Kidney (tissue), 13 donors: ENCODE measurements at regions not wholly inside any gene's neighbourhood (a gene's known extent, or its start where the extent isn't known, plus 50 kb on each side); places are given as distances from the start of the nearest gene placed in this dataset.

Experiments used
- DNase-seq, 5 donors: peaks; one replicate each; pipeline ENCODE4 v3.0.0-alpha.2; 2013 to 2020
- FAIRE-seq: peaks from 2 replicates; lab custom pipeline; 2012; peaks lifted over from hg19 to GRCh38; lab: Jason Lieb, UNC
- H3K27ac ChIP-seq, 2 donors: one replicate each; pipeline ENCODE4 v1.7.0; 2013; ENCODE audit warnings: low read depth in 2 of 2, low read length in 2 of 2, inconsistent platforms in 1 of 2
- H3K27me3 ChIP-seq: one replicate; pipeline ENCODE4 v1.7.1; 2013; ENCODE audit warnings: low read length, inconsistent platforms; ENCODE audit not compliant: control insufficient read depth, insufficient read depth
- H3K36me3 ChIP-seq, 3 donors: one replicate each; pipeline versions ENCODE4 v1.7.0 to v1.7.1; 2013; ENCODE audit warnings: low read length in 3 of 3, control low read depth in 1 of 3, inconsistent platforms in 1 of 3; ENCODE audit not compliant: insufficient read depth in 3 of 3, control insufficient read depth in 2 of 3
- H3K4me1 ChIP-seq, 3 donors: one replicate each; pipeline versions ENCODE4 v1.7.0 to v1.7.1; 2013; ENCODE audit warnings: low read length in 3 of 3, inconsistent platforms in 1 of 3, low read depth in 1 of 3; ENCODE audit not compliant: control insufficient read depth in 2 of 3, insufficient read depth in 2 of 3
- H3K4me3 ChIP-seq, 3 donors: one replicate each; pipeline versions ENCODE4 v1.7.0 to v1.8.1; 2013; ENCODE audit warnings: low read length in 3 of 3, control low read depth in 1 of 3, inconsistent platforms in 1 of 3
- H3K9ac ChIP-seq, 3 donors: one replicate each; pipeline versions ENCODE4 v1.7.0 to v1.7.1; 2013; ENCODE audit warnings: low read length in 3 of 3, control low read depth in 1 of 3, inconsistent platforms in 1 of 3
- H3K9me3 ChIP-seq, 3 donors: one replicate each; pipeline versions ENCODE4 v1.7.0 to v1.7.1; 2013; ENCODE audit warnings: low read length in 3 of 3, control low read depth in 1 of 3, inconsistent platforms in 1 of 3; ENCODE audit not compliant: control insufficient read depth in 2 of 3, insufficient read depth in 1 of 3
- CTCF ChIP-seq: IDR thresholded peaks from 3 replicates; pipeline ENCODE4 v1.5.1; 2012; ENCODE audit warnings: mild to moderate bottlenecking, moderate library complexity, borderline replicate concordance; ENCODE audit not compliant: insufficient read depth; ENCODE audit errors: extremely low read depth
- intact Hi-C: fragments of 100-400 bp; cut with DNase I; formaldehyde crosslinking; loops from one replicate; pipeline ENCODE4 v1.11.1; 2022
- donor health status: control.
- donor health status: control.
- donor health status: control.
- donor health status: control.
- donor health status: control.
- donor health status: DM: yes; HTN: yes; CAD: no.
- donor health status: Normal renal cell carcinoma (clear cell type).

- Histone ChIP-seq H3K9ac (no peak overlapping the region), H3K4me3 (no peak overlapping the region), H3K27ac (no peak overlapping the region), H3K4me1 (peaks cover 0 to 12% (median 4%) of the 10 kb centered on the region in 3 donors), H3K9me3 (no peaks in the 10 kb centered on the region), H3K36me3 (no peaks in the 10 kb centered on the region), H3K27me3 (no peaks in the 10 kb centered on the region)
- DNase-seq (peak in 1 of 5 donors; percentile 56), FAIRE-seq (peak; percentile 64)
- intact Hi-C loops: no loop called here
- TF ChIP-seq CTCF: no peak
Observed at GRCh38 chr9:16247188-16247875, 623.1 kb downstream of the BNC2 start.

DNA sequence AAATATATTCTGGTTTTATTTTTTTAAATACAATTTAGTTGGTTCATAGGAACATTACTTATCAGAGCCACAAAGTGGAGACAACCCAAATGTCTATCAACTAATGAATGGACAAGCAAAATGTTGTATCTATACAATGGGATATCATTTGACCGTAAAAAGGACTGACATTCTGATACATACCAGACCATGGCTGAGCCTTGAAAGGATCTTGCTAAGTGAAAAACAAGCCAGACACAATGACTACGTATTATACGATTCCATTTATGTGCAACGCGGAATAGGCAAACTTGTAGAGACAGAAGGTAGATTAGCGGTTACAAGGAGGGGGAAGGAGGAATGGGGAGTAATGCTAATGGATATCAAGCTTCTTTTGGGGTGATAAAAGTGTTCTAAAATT is 621.6 kb downstream of the BNC2 start:
- no peak for DNase-seq
- H3K9me3 ChIP-seq: no peaks in the 10 kb centered on the region
- FAIRE-seq: no peak

GRCh38 chr9:16252616-16253015 is 617.9 kb downstream of the BNC2 start:
- Histone ChIP-seq H3K36me3 (no peaks in the 10 kb centered on the region), H3K4me1 (peaks cover 0 to 3% (median 0%) of the 10 kb centered on the region in 3 donors), H3K27ac (no peak overlapping the region), H3K9me3 (no peaks in the 10 kb centered on the region), H3K4me3 (no peak overlapping the region), H3K9ac (no peak overlapping the region), H3K27me3 (no peaks in the 10 kb centered on the region)
- no peak for TF ChIP-seq CTCF
- intact Hi-C loops: no loop called here
- DNase-seq (peak in 3 of 5 donors; percentile 48 to 66 (median 55)), FAIRE-seq (no peak)

More for the DNA sequence above, 621.6 kb downstream of the BNC2 start:
- intact Hi-C loops: no loop called here
- Histone ChIP-seq H3K4me1 (peaks cover 2 to 12% (median 3%) of the 10 kb centered on the region in 3 donors), H3K4me3 (no peak overlapping the region), H3K27ac (no peak overlapping the region), H3K9ac (no peak overlapping the region), H3K27me3 (no peaks in the 10 kb centered on the region), H3K36me3 (no peaks in the 10 kb centered on the region)
- no peak for TF ChIP-seq CTCF
